ENCODE measurements at regions not wholly inside any gene's neighbourhood (a gene's known extent, or its start where the extent isn't known, plus 50 kb on each side); places are given as distances from the start of the nearest gene placed in this dataset.

GRCh38 chr2:5474716-5475115 lies 217.5 kb upstream of the SOX11 start (continued):
- TF ChIP-seq ZBTB4 (CRISPR knock-in tag; IDR thresholded peaks at IDR 0.05) (no peak), GATAD2B (conservative IDR thresholded peaks at IDR 0.05; ENCODE audit: low read depth) (no peak), CBFB (IDR thresholded peaks at IDR 0.05; ENCODE audit: low read depth) (no peak), HSF1 (IDR thresholded peaks at IDR 0.05; ENCODE audit: low read depth, low read length) (no peak), REST (IDR thresholded peaks at IDR 0.05; ENCODE audit: low read depth, low read length) (no peak), RELB (IDR thresholded peaks at IDR 0.05; ENCODE audit: low read depth) (no peak), JUND (IDR thresholded peaks at IDR 0.05; ENCODE audit: low read depth, low read length) (no peak)

Data from GM12878 (cell line).